Activated T-helper 9 cell treated with anti-CD3 and anti-CD28 coated beads, Interleukin-2, amount 50 U/mL, for 16 hours (primary cell): ENCODE measurements at regions not wholly inside any gene's neighbourhood (a gene's known extent, or its start where the extent isn't known, plus 50 kb on each side); places are given as distances from the start of the nearest gene placed in this dataset.
"Not testable (repeated sequence)": the region's sequence is repeated elsewhere in the genome, so short reads cannot be mapped to it uniquely, and the experiment has no call there.

ENCODE experiments used
- DNase-seq: peaks from one replicate; pipeline ENCODE4 v3.0.0-alpha.2; 2020; ENCODE audit warnings: low read depth

DNA sequence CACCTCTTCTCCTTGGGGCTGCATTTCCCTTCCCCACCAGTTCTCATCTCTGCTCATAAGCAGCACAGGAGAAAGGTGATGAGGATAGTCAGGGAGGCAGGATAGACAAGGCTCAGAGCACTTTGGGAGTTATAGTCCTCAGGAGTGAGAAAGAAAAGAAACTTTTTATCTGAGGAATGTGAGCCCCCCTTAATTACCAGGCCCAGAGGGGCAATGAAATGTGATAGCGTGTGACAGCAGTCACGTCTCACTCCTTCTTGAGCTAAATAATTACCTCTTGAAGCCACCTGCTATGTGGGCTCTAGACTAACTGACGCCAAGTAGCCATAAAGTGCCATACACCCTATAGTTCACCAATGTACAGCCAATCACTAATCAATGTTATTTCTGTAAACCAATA is 105.8 kb downstream of the SPP2 start:
- DNase-seq, result no peak

DNA sequence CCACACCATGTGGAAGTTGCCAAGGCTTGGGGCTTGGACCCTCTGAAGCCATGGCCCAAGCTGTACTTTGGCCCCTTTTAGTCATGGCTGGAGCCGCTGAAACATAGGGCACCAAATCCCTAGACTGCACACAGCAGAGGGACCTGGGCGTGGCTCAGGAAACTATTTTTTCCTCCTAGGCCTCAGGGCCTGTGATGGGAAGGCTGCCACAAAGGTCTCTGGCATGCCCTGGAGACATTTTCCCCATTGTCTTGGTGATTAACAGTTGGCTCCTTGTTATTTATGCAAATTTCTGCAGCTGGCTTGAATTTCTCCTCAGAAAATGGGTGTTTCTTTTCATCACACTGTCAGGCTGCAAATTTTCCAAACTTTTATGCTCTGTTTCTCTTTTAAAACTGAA is 102.3 kb downstream of the SPP2 start:
- DNase-seq, result not testable (repeated sequence)

DNA sequence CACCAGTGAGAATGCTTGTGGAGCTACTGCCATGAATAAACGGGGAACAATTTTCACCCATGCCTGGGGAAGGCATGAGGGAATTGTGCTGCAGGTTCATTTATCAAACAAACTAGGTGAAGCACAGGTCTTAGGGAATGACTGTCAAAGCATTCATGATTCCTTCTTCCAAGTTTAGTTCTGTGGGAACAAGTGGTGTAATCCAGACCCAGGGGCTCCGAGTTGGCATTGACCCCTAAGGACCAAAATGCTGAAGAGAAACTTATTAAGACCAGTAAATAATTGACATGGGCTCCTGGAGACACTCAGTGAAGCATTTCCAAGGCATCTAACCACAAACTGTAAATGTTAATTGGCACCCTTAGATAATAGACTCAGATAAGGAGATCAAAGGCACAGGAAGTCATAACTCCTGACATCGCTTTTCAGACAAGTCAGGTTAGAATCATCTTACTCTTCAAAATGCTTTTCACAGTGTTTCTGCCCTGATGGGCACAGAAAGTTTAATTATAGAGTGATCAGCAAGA is 96.9 kb downstream of the SPP2 start:
- no peak for DNase-seq

DNA sequence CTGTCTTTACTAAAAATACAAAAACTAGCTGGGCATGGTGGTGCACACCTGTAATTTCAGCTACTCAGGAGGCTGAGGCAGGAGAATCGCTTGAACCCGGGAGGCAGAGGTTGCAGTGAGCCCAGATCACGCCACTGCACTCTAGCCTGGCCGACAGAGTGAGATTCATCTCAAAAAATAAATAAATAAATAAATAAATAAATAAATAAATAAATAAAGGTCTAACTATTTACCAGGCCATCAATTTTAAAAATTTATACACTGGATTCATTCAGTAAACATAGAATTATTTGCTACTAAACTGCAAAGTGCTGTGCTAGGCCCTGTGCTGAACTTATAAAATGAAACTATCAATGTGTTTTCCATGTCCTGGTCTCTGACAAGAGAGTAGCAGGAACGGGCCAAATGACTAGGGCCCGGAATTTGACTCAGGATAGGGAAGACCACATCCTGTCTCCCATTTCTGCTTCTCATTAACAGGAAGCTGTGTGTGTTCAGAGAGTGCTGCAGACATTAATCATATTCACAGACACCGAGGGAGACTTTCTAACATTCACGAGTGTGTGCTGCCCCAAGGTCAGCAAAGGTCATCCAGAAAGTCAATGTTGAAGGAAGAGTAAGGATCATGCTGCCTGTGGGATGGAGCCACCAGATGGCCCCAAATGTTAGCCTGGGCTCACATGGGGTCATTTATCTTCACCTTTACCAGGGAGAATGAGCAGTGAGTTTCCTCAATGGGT is 95.8 kb downstream of the SPP2 start:
- no peak for DNase-seq

DNA sequence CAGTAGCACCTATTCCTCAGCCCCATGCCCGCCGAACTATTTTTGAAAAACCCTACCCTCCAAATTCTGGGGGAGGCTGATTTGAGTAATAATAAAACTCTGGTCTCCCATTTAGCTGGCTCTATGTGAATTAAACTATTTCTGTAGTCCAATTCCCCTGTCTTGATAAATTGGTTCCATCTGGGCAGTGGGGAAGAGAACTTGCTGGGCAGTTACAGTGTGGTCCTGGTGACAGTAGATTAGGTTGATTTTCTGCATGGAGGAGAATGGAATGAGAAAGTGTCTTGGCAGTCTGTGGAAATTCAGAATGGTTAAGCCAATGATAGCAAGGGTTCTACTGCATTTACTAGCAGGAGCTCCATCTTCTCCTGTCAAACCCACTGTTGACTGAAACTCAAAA is 95.0 kb downstream of the SPP2 start:
- no peak for DNase-seq

DNA sequence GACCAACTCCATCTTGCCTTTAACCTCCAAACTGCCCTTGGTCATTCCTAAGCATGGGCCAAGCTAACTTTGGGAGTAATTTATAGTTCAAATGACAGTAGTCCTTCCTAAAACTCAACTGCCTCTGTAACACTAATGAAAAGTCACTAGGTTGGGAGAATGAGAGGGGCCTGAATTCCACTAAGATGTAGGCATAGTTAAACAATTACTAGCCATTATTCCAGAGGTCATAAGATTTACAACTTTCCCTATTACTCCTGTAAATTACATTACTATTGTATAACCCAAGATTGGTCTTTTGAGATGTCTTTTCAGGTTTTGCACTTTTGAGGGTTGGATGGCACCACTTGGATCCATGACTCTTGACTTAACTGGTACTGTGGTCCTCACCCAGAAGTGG is 94.6 kb downstream of the SPP2 start:
- DNase-seq, result no peak

DNA sequence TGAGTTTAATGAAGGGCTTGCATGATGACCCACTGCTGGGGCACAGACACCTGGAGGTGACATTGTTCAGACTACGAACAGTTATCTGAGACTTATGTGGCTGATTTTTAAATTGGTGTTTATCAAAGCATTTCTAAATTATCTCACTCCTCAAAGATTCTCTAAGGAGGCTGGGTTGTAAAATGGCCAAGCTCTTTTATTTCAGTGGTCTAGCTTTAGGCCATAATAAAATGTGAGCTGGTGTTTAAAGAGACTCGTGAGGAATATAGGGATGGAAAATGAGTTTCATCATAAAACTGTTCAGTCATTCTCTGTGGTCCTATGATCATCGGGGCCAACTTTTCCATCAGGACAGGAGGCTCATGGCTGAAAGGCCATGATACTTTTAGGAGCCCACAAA is 93.4 kb downstream of the SPP2 start:
- no peak for DNase-seq

DNA sequence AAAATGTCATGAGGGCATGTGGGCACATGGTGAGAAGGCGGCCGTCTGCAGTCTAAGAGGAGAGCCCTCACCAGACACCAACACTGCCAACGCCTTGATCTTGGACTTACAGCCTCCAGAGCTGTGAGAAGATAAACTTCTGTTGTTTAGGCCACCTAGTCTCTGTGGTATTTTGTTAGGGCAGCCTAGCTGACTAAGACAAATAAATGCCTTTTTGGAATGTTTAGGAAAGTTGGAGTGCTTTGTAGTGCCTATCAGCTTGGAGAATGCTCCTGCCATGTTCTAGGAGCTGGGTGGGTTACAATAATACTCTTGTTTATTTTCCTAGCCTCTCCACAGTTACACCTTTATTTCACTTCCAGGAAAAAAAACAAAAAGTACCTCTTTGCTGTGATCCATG is 92.0 kb downstream of the SPP2 start:
- no peak for DNase-seq

DNA sequence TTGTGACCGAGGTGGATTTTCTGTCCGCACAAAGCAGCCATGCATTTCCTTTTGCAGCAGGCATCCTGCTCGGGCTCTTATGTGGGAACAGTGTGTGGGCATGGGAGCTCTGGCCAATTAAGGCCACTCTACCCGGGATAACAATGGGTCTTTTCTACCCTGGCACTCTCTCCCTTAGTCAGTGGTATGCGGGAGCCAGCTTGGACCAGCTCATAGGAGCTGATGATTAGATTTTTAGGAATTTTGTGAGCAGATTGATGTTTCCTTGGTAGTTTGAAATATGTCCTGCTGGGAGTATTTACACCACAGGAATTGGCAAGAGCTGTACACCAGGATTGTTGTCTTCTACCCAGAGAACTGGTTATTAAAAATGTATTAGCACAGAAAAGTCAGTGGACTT is 89.3 kb downstream of the SPP2 start:
- no peak for DNase-seq

DNA sequence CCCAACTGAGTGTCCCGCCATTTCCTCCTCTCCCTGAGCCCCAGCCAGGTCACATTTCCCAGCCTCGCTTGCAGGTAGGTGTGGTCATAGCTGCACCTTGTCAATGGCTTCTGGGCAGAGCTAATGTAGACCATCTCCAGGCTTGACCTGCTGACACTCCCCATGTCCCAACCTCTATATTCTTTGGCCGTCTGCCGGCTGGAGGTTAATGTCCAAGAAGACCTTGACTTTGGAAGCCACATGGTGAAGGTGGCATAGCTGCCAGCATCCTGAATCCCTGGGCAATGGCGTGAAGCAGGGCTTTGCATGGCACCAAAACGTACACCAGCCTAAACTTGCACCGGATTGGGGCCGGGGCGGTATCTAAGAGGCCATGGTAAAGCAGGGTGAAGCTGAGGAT is 88.3 kb downstream of the SPP2 start:
- no peak for DNase-seq

DNA sequence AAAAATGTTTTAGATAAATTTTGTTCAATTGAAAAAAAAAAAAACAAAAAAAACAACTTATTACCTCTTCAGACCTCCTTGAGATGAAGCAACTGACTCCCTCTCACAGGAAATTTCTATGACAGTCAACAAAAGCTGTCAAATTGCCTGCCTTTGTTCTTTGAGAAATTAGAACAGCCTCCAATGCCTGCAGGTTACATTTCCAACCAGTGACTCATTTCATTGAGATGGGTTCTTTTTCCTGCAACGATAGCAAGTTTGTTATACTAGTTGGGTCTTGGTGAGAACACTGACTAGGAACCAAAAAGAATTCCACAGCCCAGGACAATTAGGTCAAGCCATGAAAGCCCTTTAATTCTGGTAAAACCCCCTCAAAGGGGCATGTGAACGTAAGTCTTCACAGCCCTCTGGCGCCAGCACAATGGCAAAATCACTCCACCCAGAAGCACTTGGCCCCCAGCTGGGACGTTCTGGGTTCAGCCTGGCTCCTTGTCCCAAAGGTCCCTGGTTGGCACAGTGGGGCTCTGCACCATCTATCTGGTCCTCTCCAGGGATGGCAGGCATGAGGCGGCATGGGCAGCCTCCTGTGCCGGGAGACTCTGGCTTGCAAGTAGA is 87.0 kb downstream of the SPP2 start:
- DNase-seq, result no peak

DNA sequence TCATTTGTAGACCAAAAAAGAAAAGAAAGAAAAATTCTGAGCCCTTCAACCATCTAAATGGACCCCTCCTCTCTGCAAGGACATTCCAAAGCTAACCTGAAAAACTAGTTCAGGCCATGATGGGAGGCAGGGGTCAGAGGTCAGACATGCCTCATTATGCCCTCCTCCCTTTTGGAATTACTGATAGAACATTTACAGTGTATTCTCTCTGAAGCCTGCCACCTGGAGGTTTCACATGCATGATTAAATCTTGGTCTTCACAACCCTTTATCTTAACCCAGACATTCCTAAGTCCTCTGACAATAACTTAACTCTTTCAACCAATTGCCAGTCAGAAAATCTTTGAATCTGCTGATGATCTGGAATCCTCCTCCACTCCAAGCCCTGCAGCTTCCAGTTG is 86.0 kb downstream of the SPP2 start:
- no peak for DNase-seq

DNA sequence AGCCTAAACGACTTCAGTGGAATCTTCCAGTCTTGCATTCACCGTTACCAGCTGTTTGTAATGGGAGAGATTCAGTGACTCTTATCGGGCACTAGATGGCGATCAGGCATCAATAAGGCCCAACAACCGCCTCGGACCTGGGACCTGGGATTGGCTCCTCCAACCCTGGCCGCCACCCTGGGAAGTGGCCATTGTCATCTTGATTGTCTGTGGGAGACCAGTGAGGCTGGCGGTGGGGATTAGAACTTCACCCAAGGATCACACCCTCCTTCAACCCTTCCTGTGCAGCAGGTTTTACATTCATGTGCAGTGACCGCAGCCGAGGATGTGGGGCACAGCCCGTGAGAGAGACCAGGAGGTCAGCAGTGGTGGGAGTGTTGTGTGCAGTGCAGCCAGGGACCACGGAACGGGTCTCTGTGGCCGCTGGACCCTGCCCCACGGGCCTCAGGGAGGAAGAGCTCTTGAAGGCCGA is 85.3 kb downstream of the SPP2 start:
- DNase-seq, result peak; percentile 15

DNA sequence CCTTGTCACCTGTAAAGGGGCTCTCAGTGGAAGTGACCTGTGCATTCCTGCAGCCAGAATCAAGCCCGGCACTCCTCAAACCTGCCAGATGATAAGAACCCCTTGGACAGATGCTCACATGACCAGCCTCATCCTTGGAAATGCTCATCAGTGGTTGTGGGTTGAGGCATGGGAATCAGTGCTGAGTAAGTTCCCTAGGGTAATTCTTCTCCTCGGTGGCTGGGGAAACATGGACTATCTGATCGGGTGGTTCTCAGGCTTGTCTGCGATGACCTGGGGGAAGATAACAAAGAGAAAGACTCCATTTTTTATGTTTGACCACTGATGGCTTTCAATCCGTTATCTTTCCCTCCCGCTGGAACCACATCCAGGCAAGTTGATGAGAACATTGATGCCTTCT is 84.0 kb downstream of the SPP2 start:
- DNase-seq, result no peak

DNA sequence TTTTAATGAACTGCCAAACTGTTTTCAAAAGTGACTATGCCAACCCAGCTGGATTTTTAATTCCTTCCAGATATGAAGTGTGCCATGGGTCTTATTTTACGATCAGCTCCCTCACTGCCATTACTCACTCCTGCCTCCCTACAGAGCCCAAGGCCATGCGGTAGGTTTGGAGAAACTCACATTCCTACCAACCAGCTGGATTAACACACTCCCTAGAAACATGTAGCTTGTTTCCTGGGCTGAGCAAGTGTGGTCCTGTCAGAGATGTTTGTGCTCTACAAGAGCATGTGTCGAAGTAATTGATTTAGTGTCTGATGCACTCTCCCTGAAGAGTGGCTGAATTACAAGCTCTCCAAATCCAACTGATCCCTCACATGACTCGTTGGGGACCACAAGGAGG is 82.5 kb downstream of the SPP2 start:
- DNase-seq, result no peak

DNA sequence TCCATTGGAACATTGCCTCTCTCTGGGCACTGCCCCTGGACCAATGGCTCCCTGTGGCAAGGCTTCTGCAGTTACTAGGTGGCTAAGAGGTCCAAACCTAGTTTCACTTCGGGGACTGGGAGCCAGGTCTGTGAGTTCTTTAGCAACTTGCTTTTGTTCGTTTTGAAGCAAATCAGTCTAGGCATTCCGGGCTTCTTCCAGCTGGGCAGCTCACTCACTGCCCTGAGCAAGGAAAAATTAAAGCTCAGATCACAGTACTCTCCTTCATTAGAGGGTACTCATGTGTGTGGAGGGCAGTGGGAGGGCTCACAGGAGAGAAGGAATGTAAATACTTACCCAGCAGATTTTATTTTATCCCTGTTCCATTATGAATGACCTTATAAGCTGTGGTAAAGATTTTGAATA is 80.3 kb downstream of the SPP2 start:
- no peak for DNase-seq

DNA sequence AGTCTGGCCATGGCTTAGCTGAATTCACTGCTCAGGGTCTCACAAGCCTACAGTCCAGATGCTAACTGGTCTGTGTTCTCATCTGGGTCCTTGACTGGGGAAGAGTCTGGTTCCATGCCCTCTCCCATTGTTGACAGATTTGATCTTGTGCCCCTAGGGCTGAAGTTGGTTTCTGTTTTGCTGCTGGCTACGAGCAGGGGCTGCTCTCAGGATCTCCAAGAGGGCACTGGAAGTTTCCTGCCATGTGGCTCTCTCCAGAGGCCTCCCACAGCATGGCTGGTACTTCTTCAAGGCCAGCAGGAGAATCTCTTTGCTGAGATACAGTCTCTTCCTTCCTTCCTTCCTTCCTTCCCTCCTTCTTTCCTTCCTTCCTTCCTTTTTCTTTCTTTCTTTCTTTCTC is 78.1 kb downstream of the SPP2 start:
- no peak for DNase-seq
